ENCODE measurements at regions not wholly inside any gene's neighbourhood (a gene's known extent, or its start where the extent isn't known, plus 50 kb on each side); places are given as distances from the start of the nearest gene placed in this dataset.

GRCh38 chr5:109529520-109529919, 119.7 kb upstream of the PJA2 start:
- FAIRE-seq: no peak

GRCh38 chr5:109524555-109524954, 114.8 kb upstream of the PJA2 start:
- no peak for FAIRE-seq

GRCh38 chr5:109524026-109524425, 114.3 kb upstream of the PJA2 start:
- no peak for FAIRE-seq

- FAIRE-seq: no peak
Measured at GRCh38 chr5:109522404-109522803, 112.6 kb upstream of the PJA2 start.

- no peak for FAIRE-seq
Measured at GRCh38 chr5:109519416-109519815, 109.6 kb upstream of the PJA2 start.

- FAIRE-seq: no peak
Measured at GRCh38 chr5:109516390-109516789, 106.6 kb upstream of the PJA2 start.

GRCh38 chr5:109511980-109512734, 102.4 kb upstream of the PJA2 start:
- no peak for FAIRE-seq

- FAIRE-seq: no peak
Measured at GRCh38 chr5:109506556-109506955, 96.8 kb upstream of the PJA2 start.

GRCh38 chr5:109496112-109496511, 86.3 kb upstream of the PJA2 start:
- FAIRE-seq: no peak

- FAIRE-seq: no peak
Measured at GRCh38 chr5:109487753-109488420, 78.1 kb upstream of the PJA2 start.

GRCh38 chr5:109486200-109486804, 76.5 kb upstream of the PJA2 start:
- no peak for FAIRE-seq

GRCh38 chr5:109485030-109485429, 75.3 kb upstream of the PJA2 start:
- FAIRE-seq: no peak

GRCh38 chr5:109484597-109484996, 74.8 kb upstream of the PJA2 start:
- no peak for FAIRE-seq

- no peak for FAIRE-seq
Measured at GRCh38 chr5:109483395-109483971, 73.7 kb upstream of the PJA2 start.

- FAIRE-seq: no peak
Measured at GRCh38 chr5:109482748-109483147, 73.0 kb upstream of the PJA2 start.

- FAIRE-seq: peak; percentile 93
Measured at GRCh38 chr5:109479260-109479860, 69.6 kb upstream of the PJA2 start.

GRCh38 chr5:109478830-109479229, 69.1 kb upstream of the PJA2 start:
- FAIRE-seq: no peak

- FAIRE-seq: no peak
Measured at GRCh38 chr5:109476292-109476691, 66.5 kb upstream of the PJA2 start.

- no peak for FAIRE-seq
Measured at GRCh38 chr5:109469896-109470662, 60.3 kb upstream of the PJA2 start.

GRCh38 chr5:109468737-109469420, 59.1 kb upstream of the PJA2 start:
- peak; percentile 87 for FAIRE-seq

GRCh38 chr5:109468288-109468676, 58.5 kb upstream of the PJA2 start:
- FAIRE-seq: no peak

GRCh38 chr5:109467058-109467457, 57.3 kb upstream of the PJA2 start:
- no peak for FAIRE-seq

All from TTC549 (cell line).